Erythroblast (primary cell): ENCODE measurements at regions not wholly inside any gene's neighbourhood (a gene's known extent, or its start where the extent isn't known, plus 50 kb on each side); places are given as distances from the start of the nearest gene placed in this dataset.

Experiments
- GATA1 ChIP-seq: IDR thresholded peaks from 2 replicates; pipeline ENCODE4 v1.6.1; 2011; ENCODE audit warnings: low read depth, mild to moderate bottlenecking, control low read depth, low read length, moderate library complexity
- POLR2A ChIP-seq: IDR thresholded peaks from 2 replicates; pipeline ENCODE4 v1.6.1; 2011; ENCODE audit warnings: mild to moderate bottlenecking, low read length

- no peak for TF ChIP-seq POLR2A
- TF ChIP-seq GATA1 = no peak
Measured at GRCh38 chr1:232184561-232185530, 445.1 kb downstream of the SIPA1L2 start.
